A673 (cell line): ENCODE measurements at regions not wholly inside any gene's neighbourhood (a gene's known extent, or its start where the extent isn't known, plus 50 kb on each side); places are given as distances from the start of the nearest gene placed in this dataset.

Experiments used
- CTCF ChIP-seq: fragments of 300-800, 200-600 bp; sonication (generic); conservative IDR thresholded peaks from 2 replicates; pipeline ENCODE4 v1.5.1; 2017; ENCODE audit warnings: low read depth, mild to moderate bottlenecking, antibody characterized with exemption, low read length, moderate library complexity, mixed read lengths
- EZH2 ChIP-seq: fragments of 200-600 bp; sonication (generic); IDR thresholded peaks from 2 replicates; pipeline ENCODE4 v1.6.1; 2017; ENCODE audit warnings: borderline replicate concordance, low read depth, mild to moderate bottlenecking, mixed read lengths, antibody characterized with exemption, low read length; ENCODE audit not compliant: poor library complexity, severe bottlenecking

- TF ChIP-seq CTCF (no peak), EZH2 (no peak)
Observed at GRCh38 chr5:91687430-91687829, 304.3 kb upstream of the ARRDC3 start.
